Neural crest cell (in vitro differentiated cells): ENCODE measurements at regions not wholly inside any gene's neighbourhood (a gene's known extent, or its start where the extent isn't known, plus 50 kb on each side); places are given as distances from the start of the nearest gene placed in this dataset.

Experiments
- DNase-seq: peaks from one replicate; pipeline ENCODE4 v3.0.0; 2021; ENCODE audit warnings: low read depth, mixed read lengths, low spot score
- H3K27ac Mint-ChIP-seq: one replicate; pipeline ENCODE4 v1.8.0; 2021; ENCODE audit warnings: mild to moderate bottlenecking, mixed read lengths; ENCODE audit not compliant: unreplicated experiment
- H3K27me3 Mint-ChIP-seq: 2 replicates; pipeline ENCODE4 v1.8.0; 2021; ENCODE audit warnings: low read depth, mild to moderate bottlenecking, mixed read lengths
- H3K36me3 Mint-ChIP-seq: 2 replicates; pipeline ENCODE4 v1.8.0; 2021; ENCODE audit warnings: low read depth, mild to moderate bottlenecking, mixed read lengths
- H3K4me1 Mint-ChIP-seq: 2 replicates; pipeline ENCODE4 v1.8.0; 2021; ENCODE audit warnings: mixed read lengths
- H3K4me3 Mint-ChIP-seq: one replicate; pipeline ENCODE4 v1.8.0; 2021; ENCODE audit warnings: mild to moderate bottlenecking, mixed read lengths
- H3K9me3 Mint-ChIP-seq: 2 replicates; pipeline ENCODE4 v1.8.0; 2021; ENCODE audit warnings: mixed read lengths
- TF ChIP-seq, protein P1 (sequence below): fragments of 200-600 bp; sonication (generic); conservative IDR thresholded peaks from 2 replicates; pipeline ENCODE4 v1.5.0; 2021; ENCODE audit warnings: antibody characterized with exemption, mild to moderate bottlenecking

DNA sequence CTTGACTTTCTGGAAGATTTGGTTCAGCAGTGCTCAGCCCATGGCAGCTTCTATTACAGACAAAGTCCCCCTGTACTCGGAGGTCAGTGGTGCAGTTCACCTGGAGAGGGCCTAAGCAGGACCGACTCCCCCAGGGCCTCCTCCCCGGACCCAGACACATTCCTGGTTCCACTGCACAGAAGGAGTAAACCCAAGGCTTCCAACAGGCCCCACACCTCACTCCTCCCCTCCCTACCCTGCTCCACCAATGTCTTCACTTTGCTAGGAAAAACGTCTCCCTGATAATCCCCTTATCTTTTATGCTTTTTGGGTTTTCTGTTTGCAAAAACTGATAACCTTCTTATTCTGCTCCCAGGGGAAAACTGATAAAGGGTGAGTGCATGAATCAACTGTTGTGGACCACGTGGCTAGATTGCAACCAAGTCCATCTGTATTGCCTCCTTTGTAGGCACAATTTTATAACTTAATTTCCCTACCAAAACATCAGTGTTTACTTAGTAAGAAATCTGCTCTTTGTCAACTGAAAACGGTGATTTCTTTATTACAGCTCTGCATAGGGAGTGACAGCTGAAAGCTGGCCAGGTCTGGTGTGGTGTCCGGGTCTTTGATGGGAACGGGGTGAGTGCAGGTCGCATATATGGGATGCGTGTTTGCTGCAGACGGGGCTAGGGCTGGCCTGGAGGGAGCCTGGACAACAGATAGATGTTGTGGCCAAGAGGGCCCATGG is 202.5 kb downstream of the GLI2 start:
- no peaks in the 10 kb centered on the region for H3K9me3 Mint-ChIP-seq
- no peak for DNase-seq
- H3K4me1 Mint-ChIP-seq = peaks cover 75% of the 10 kb centered on the region
- TF ChIP-seq, protein P1, sequence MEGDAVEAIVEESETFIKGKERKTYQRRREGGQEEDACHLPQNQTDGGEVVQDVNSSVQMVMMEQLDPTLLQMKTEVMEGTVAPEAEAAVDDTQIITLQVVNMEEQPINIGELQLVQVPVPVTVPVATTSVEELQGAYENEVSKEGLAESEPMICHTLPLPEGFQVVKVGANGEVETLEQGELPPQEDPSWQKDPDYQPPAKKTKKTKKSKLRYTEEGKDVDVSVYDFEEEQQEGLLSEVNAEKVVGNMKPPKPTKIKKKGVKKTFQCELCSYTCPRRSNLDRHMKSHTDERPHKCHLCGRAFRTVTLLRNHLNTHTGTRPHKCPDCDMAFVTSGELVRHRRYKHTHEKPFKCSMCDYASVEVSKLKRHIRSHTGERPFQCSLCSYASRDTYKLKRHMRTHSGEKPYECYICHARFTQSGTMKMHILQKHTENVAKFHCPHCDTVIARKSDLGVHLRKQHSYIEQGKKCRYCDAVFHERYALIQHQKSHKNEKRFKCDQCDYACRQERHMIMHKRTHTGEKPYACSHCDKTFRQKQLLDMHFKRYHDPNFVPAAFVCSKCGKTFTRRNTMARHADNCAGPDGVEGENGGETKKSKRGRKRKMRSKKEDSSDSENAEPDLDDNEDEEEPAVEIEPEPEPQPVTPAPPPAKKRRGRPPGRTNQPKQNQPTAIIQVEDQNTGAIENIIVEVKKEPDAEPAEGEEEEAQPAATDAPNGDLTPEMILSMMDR = no peak
- no peak overlapping the region for H3K4me3 Mint-ChIP-seq
- peaks cover 9% of the 10 kb centered on the region for H3K36me3 Mint-ChIP-seq
- no peak overlapping the region for H3K27ac Mint-ChIP-seq
- no peaks in the 10 kb centered on the region for H3K27me3 Mint-ChIP-seq

DNA sequence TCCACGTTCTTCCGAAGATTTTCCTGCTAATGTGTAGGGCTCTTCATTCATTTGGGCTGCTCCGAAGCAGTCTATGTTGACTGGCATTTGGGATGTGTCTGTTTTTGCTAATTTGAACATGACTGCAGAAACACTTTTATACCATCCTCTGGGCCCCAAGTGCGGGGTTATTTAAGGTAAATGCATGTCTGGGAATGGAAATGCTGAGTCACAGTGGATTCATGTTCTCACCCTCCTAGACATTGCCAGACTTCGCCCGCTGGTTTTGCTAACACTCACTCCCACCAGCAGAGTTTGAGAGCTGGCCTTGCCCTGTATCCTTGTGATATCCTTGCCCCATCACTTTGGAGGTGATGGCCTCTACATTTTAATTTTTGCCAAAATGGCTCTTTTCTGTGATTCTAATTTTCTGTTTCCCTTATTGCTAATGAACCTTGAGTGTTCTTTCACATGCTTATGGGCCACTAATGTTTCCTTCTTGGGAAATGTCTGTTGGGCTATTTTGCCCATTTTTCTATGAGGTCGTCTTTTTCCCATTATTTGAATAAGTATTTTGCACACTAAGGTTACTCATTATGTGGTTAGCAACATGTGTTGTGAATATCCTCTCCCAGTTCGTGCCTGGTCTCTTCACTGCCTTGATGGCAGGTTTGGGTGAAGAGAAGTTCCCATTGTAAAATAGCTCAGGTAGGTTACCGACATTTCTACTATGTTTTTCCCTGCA is 204.1 kb downstream of the GLI2 start:
- Mint-ChIP-seq H3K4me3 (no peak overlapping the region), H3K27me3 (no peaks in the 10 kb centered on the region), H3K36me3 (peaks cover 9% of the 10 kb centered on the region), H3K9me3 (no peaks in the 10 kb centered on the region), H3K4me1 (peaks cover 67% of the 10 kb centered on the region), H3K27ac (no peak overlapping the region)
- TF ChIP-seq, protein P1 = no peak
- no peak for DNase-seq

DNA sequence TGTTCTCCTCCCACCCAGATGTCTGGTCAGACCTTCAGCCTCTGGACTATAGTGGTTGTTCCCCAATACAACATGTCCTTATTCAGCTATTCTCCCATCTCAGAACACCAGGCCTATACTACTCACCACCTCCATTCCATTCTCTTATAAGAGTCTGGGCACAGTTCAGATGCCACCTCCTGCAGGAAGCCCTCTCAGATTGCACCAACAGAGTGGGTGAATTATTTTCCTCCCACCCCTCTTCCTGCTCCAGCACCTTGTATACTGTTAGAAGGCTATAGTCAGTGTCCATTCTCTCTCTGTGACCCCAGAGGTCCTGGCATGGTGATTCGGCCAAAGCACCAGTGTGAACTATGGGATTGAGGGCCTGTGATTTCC is 204.6 kb downstream of the GLI2 start:
- TF ChIP-seq, protein P1 = no peak
- Mint-ChIP-seq H3K27ac (no peak overlapping the region), H3K9me3 (no peaks in the 10 kb centered on the region), H3K4me3 (no peak overlapping the region), H3K4me1 (peaks cover 67% of the 10 kb centered on the region), H3K27me3 (no peaks in the 10 kb centered on the region), H3K36me3 (peaks cover 9% of the 10 kb centered on the region)
- DNase-seq = no peak

DNA sequence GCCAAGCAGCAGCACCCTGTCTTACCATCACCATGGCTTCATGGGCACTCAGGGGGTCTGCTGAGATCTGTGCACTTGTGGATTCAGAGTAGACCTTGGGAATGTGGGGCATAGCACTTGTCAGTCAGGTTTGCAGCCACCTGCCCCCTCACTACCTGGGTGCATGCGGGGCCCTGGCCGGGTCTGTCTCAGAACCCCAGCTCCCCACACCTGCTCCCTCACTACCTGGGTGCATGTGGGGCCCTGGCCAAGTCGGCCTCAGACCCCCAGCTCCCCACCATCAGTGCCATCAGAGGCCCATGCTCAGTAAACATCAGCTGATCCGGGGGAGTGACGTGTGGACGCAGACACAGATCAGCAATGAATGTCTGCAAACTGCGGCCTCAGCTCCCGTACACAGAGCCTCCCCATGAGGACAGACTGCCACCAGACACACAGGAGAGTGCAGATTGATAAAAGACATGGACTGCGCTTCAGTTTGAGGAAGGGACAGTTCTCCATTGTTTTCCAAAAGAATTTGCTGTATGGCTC is 205.1 kb downstream of the GLI2 start:
- H3K27ac Mint-ChIP-seq = no peak overlapping the region
- TF ChIP-seq, protein P1 = no peak

DNA sequence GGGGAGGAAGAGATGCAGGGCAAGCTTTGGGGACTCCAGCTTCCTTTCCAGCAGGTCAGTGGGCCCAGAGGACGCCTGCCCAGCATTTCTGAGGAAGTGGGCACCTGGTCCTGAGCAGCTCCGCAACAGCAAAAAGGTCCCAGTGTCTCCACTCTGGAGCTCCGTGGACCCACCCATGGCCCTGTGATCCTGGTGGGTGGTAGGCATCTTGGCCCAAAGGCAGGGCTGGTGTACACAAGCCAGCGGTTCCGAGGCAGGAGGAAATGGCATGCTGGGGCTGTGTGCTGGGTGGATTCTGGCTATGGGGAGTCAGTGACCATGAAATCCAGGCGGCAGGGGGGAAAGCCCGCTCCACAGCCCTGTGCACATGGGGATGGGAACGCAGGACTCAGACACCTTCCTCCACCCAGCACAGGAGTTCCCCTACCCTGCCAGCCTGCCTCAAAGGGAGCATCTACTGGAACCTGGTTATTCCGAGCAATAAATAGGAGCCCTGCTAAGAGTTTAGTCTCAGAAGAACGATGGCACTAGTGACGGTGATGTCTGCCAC is 206.0 kb downstream of the GLI2 start:
- Mint-ChIP-seq H3K9me3 (no peaks in the 10 kb centered on the region), H3K27ac (no peak overlapping the region), H3K27me3 (no peaks in the 10 kb centered on the region), H3K4me3 (no peak overlapping the region), H3K36me3 (peaks cover 9% of the 10 kb centered on the region), H3K4me1 (peaks cover 67% of the 10 kb centered on the region)
- TF ChIP-seq, protein P1 = no peak
- no peak for DNase-seq

More for the DNA sequence above, 205.1 kb downstream of the GLI2 start:
- H3K4me1 Mint-ChIP-seq = peaks cover 67% of the 10 kb centered on the region
- H3K36me3 Mint-ChIP-seq = peaks cover 9% of the 10 kb centered on the region
- no peaks in the 10 kb centered on the region for H3K27me3 Mint-ChIP-seq
- H3K9me3 Mint-ChIP-seq = no peaks in the 10 kb centered on the region
- H3K4me3 Mint-ChIP-seq = no peak overlapping the region
- no peak for DNase-seq
